ENCODE measurements at regions not wholly inside any gene's neighbourhood (a gene's known extent, or its start where the extent isn't known, plus 50 kb on each side); places are given as distances from the start of the nearest gene placed in this dataset.

DNA sequence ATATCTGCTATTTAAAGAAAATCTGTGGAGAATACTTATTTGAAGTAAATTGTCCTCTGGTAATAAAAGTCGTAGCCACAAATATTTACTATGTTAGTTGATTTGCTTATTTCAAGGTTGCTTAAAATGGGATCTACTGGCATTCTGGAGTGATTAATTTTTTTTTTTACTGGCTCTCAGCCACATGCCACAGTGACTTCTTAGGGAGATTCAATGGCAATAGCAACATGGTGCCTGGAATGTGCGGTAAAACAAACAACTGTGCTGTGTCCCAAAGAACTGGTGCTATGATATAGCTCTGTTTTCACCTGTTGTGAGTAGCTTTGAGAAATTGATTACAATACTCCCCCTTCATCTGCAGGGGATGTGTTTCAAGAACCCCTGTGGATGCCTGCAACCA is 324.3 kb downstream of the GPAT3 start:
- no peak for FAIRE-seq
- no peaks in the 10 kb centered on the region for H3K79me2 ChIP-seq (ENCODE audit: control insufficient read depth, insufficient read depth, low read length)
- dilution Hi-C loops (cut with MboI; ENCODE audit: extremely low pct_ligation_motif_present, low sequenced_read_pairs), result no loop called here
- no peaks in the 10 kb centered on the region for H3K27me3 ChIP-seq (ENCODE audit: control insufficient read depth in 2 of 2, insufficient read depth in 2 of 2, low read length in 2 of 2)
- no peaks in the 10 kb centered on the region for H3K36me3 ChIP-seq (ENCODE audit: control insufficient read depth in 2 of 2, extremely low read depth in 1 of 2, insufficient read depth in 2 of 2, low read length in 2 of 2)
- no peak overlapping the region for H3K4me3 ChIP-seq (replicated peaks in 1 of 3; ENCODE audit: insufficient read depth in 1 of 3, low read depth in 1 of 3, low read length in 3 of 3)
- no peak for DNase-seq (ENCODE audit: low read depth, low spot score)
- intact Hi-C loops (cut with micrococcal nuclease), result no loop called here
- no peak overlapping the region for H3K9ac ChIP-seq (replicated peaks; ENCODE audit: extremely low read depth, insufficient read depth, low read length)
- no peaks in the 10 kb centered on the region for H3K9me3 ChIP-seq (replicated peaks; ENCODE audit: control insufficient read depth, insufficient read depth, low read length)
- H3K9me1 ChIP-seq (replicated peaks; ENCODE audit: control insufficient read depth, extremely low read depth, insufficient read depth, low read length), result no peaks in the 10 kb centered on the region
- no peak overlapping the region for H2AFZ ChIP-seq (ENCODE audit: low read depth, low read length)
- H4K20me1 ChIP-seq (replicated peaks; ENCODE audit: control insufficient read depth, extremely low read depth, insufficient read depth, low read length), result no peaks in the 10 kb centered on the region
- no peaks in the 10 kb centered on the region for H3K4me1 ChIP-seq (ENCODE audit: control insufficient read depth, extremely low read depth, insufficient read depth, low read length)
- TF ChIP-seq, protein P1, sequence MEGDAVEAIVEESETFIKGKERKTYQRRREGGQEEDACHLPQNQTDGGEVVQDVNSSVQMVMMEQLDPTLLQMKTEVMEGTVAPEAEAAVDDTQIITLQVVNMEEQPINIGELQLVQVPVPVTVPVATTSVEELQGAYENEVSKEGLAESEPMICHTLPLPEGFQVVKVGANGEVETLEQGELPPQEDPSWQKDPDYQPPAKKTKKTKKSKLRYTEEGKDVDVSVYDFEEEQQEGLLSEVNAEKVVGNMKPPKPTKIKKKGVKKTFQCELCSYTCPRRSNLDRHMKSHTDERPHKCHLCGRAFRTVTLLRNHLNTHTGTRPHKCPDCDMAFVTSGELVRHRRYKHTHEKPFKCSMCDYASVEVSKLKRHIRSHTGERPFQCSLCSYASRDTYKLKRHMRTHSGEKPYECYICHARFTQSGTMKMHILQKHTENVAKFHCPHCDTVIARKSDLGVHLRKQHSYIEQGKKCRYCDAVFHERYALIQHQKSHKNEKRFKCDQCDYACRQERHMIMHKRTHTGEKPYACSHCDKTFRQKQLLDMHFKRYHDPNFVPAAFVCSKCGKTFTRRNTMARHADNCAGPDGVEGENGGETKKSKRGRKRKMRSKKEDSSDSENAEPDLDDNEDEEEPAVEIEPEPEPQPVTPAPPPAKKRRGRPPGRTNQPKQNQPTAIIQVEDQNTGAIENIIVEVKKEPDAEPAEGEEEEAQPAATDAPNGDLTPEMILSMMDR (IDR thresholded peaks at IDR 0.05; ENCODE audit: extremely low read depth in 1 of 2, insufficient read depth in 1 of 2, low read depth in 1 of 2, low read length in 2 of 2), result no peak
- TF ChIP-seq EZH2 (IDR thresholded peaks at IDR 0.05; ENCODE audit: borderline replicate concordance, low read depth, low read length, severe bottlenecking) (no peak), FOS (IDR thresholded peaks at IDR 0.05; ENCODE audit: borderline replicate concordance, insufficient read depth, low read length) (no peak), JUN (IDR thresholded peaks at IDR 0.05; ENCODE audit: borderline replicate concordance, insufficient read depth, insufficient read length, low read depth) (no peak)
- ChIA-PET POLR2A (no interaction called here), CTCF (no interaction called here)
- BruUV-seq (replicated peaks), result no TSS peak
- H3K27ac ChIP-seq (ENCODE audit: insufficient read depth, low read depth, low read length), result no peak overlapping the region
- H3K4me2 ChIP-seq (ENCODE audit: insufficient read depth, low read length), result no peak overlapping the region

DNA sequence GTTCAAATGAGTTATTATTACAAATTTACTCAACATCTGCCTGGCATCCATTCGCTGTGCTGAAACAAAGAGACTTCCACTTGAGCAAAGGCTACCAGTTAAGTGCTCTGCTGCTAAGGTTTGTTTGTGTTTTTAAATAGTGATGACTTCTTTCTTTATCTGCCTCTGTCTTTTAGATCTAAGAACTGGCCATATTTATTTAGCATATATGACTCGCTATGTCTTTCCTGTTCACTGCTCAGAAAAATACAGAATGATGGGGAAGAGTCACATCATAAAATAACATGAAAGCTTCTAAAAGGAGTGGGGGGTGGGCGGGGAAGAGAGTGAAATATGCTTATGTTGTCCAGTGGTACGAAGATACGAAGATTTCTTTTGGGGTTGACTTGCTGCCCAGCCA is 322.2 kb downstream of the GPAT3 start:
- ChIA-PET CTCF (interaction anchor here (0.6 kb wide), 1 partner anchor 9 kb away, joined by 3 read pairs; no protein-coding TSS in a partner anchor), POLR2A (no interaction called here)
- H2AFZ ChIP-seq (ENCODE audit: low read depth, low read length), result no peak overlapping the region
- FAIRE-seq, result no peak
- no peaks in the 10 kb centered on the region for H3K36me3 ChIP-seq (ENCODE audit: control insufficient read depth in 2 of 2, extremely low read depth in 1 of 2, insufficient read depth in 2 of 2, low read length in 2 of 2)
- H3K79me2 ChIP-seq (ENCODE audit: control insufficient read depth, insufficient read depth, low read length), result no peaks in the 10 kb centered on the region
- H3K4me2 ChIP-seq (ENCODE audit: insufficient read depth, low read length), result no peak overlapping the region
- intact Hi-C loops (cut with micrococcal nuclease), result no loop called here
- no TSS peak for BruUV-seq (replicated peaks)
- H3K4me3 ChIP-seq (replicated peaks in 1 of 3; ENCODE audit: insufficient read depth in 1 of 3, low read depth in 1 of 3, low read length in 3 of 3), result no peak overlapping the region
- no peak for DNase-seq (ENCODE audit: low read depth, low spot score)
- H4K20me1 ChIP-seq (replicated peaks; ENCODE audit: control insufficient read depth, extremely low read depth, insufficient read depth, low read length), result no peaks in the 10 kb centered on the region
- no peak overlapping the region for H3K27ac ChIP-seq (ENCODE audit: insufficient read depth, low read depth, low read length)
- TF ChIP-seq, protein P2, sequence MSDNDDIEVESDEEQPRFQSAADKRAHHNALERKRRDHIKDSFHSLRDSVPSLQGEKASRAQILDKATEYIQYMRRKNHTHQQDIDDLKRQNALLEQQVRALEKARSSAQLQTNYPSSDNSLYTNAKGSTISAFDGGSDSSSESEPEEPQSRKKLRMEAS (IDR thresholded peaks at IDR 0.05; ENCODE audit: insufficient read depth, insufficient read length), result no peak
- TF ChIP-seq POLR2A (IDR thresholded peaks at IDR 0.05; ENCODE audit: low read depth, low read length) (no peak), GATA2 (IDR thresholded peaks at IDR 0.05; ENCODE audit: insufficient read depth, insufficient read length, low read depth, low read length) (no peak), FOS (IDR thresholded peaks at IDR 0.05; ENCODE audit: borderline replicate concordance, insufficient read depth, low read length) (no peak), POLR2AphosphoS5 (IDR thresholded peaks at IDR 0.05; ENCODE audit: insufficient read depth, low read depth, low read length) (no peak), EZH2 (IDR thresholded peaks at IDR 0.05; ENCODE audit: borderline replicate concordance, low read depth, low read length, severe bottlenecking) (no peak), JUN (IDR thresholded peaks at IDR 0.05; ENCODE audit: borderline replicate concordance, insufficient read depth, insufficient read length, low read depth) (no peak), MYC (IDR thresholded peaks at IDR 0.05; ENCODE audit: low read depth, low read length) (no peak)
- TF ChIP-seq, protein P1 (IDR thresholded peaks at IDR 0.05; ENCODE audit: extremely low read depth in 1 of 2, insufficient read depth in 1 of 2, low read depth in 1 of 2, low read length in 2 of 2), result no peak
- H3K27me3 ChIP-seq (ENCODE audit: control insufficient read depth in 2 of 2, insufficient read depth in 2 of 2, low read length in 2 of 2), result no peaks in the 10 kb centered on the region
- H3K4me1 ChIP-seq (ENCODE audit: control insufficient read depth, extremely low read depth, insufficient read depth, low read length), result no peaks in the 10 kb centered on the region
- dilution Hi-C loops (cut with MboI; ENCODE audit: extremely low pct_ligation_motif_present, low sequenced_read_pairs), result no loop called here
- H3K9me1 ChIP-seq (replicated peaks; ENCODE audit: control insufficient read depth, extremely low read depth, insufficient read depth, low read length), result no peaks in the 10 kb centered on the region
- H3K9ac ChIP-seq (replicated peaks; ENCODE audit: extremely low read depth, insufficient read depth, low read length), result no peak overlapping the region
- H3K9me3 ChIP-seq (replicated peaks; ENCODE audit: control insufficient read depth, insufficient read depth, low read length), result no peaks in the 10 kb centered on the region
